AG09309 (cell line): ENCODE measurements at regions not wholly inside any gene's neighbourhood (a gene's known extent, or its start where the extent isn't known, plus 50 kb on each side); places are given as distances from the start of the nearest gene placed in this dataset.

Experiments
- DNase-seq: peaks from one replicate; pipeline ENCODE4 v3.0.0-alpha.2; 2010; ENCODE audit warnings: low read depth
- H3K4me3 ChIP-seq: 2 replicates; pipeline ENCODE4 v1.5.1; 2011; ENCODE audit warnings: mild to moderate bottlenecking, low read depth, low read length, moderate library complexity; ENCODE audit not compliant: control insufficient read depth
- TF ChIP-seq, protein P1 (sequence below): IDR thresholded peaks from 2 replicates; pipeline ENCODE4 v1.5.1; 2011; ENCODE audit warnings: mild to moderate bottlenecking, low read depth, low read length, inconsistent platforms; ENCODE audit not compliant: insufficient read depth, control insufficient read depth; ENCODE audit errors: missing control alignments

DNA sequence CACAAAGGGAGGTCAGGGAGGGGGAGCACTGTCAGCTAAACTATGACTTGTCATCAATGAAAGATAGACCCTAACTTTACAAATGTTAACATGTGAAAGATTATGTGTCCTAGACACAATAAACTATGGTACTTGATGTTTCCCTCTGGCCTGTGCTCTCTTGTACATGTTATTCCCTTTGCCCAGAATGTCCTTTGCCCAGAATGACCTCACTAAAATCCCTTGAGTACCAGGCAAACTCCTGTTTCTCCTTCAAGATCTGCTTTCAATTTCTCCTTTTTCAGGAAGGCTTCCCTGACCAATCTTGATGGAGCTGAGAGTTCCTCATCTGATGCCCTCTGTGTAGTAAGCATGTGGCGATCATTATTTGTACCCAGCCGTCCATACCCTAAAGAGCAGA lies 143.1 kb downstream of the ZNF365 start:
- H3K4me3 ChIP-seq = no peak overlapping the region
- TF ChIP-seq, protein P1, sequence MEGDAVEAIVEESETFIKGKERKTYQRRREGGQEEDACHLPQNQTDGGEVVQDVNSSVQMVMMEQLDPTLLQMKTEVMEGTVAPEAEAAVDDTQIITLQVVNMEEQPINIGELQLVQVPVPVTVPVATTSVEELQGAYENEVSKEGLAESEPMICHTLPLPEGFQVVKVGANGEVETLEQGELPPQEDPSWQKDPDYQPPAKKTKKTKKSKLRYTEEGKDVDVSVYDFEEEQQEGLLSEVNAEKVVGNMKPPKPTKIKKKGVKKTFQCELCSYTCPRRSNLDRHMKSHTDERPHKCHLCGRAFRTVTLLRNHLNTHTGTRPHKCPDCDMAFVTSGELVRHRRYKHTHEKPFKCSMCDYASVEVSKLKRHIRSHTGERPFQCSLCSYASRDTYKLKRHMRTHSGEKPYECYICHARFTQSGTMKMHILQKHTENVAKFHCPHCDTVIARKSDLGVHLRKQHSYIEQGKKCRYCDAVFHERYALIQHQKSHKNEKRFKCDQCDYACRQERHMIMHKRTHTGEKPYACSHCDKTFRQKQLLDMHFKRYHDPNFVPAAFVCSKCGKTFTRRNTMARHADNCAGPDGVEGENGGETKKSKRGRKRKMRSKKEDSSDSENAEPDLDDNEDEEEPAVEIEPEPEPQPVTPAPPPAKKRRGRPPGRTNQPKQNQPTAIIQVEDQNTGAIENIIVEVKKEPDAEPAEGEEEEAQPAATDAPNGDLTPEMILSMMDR = no peak
- no peak for DNase-seq

DNA sequence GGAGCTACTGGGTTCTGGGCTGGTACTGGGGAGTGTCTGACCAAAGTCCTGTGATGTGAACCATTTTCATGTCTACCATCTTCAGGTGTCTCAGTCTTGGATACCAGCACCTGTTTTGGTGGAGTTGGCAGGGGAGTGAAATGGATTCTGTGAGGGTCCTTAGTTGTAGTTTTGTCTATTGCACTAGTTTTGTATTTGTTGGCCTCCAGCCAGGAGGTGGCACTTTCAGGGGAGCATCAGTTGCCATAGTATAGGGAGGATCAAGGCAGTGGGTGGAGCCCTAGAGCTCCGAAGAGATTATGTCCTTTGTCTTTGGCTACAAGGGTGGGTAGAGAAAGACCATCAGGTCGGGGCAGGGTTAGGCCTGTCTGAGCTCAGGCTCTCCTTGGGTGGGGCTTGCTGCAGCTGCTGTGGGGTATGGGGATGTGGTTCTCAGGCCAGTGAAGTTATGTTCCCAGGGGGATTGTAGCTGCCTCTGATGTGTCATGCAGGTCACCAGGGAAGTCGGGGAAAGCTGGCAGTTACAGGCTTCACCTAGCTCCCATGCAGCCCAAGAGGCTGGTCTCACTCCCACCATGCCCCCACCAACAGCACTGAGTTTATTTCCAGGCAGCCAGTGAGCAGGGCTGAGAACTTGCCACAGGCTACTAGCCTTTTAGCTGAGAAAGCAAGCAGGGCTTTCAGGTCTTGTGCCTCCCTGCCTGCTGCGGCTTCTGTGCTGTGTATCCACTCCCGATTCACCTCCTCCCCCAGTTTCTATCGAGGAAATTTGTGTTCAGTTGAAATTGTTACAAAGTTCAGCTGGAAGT lies 153.1 kb downstream of the ZNF365 start:
- H3K4me3 ChIP-seq = no peak overlapping the region
- TF ChIP-seq, protein P1 = no peak

DNA sequence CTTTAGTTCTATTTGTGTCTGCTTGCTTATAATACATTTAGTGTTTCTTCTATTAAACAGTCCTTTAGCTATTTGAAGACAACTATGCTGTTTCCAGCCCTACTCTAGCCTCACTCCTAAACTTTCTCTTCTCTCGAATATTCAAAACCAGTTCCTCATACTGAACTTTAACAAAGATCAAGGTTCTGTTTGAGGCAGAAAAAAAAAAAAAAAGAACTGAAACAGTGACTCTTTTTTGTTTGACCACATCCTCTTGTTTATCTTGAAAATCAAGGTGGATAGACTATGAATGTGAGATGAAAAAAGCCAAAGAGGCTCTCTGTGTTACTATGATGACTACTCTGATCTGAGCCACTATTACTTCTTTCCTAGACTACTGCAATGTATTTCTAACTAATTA lies 154.3 kb downstream of the ZNF365 start:
- TF ChIP-seq, protein P1 = no peak
- no peak for DNase-seq
- no peak overlapping the region for H3K4me3 ChIP-seq

More for the DNA sequence above, 153.1 kb downstream of the ZNF365 start:
- DNase-seq = no peak

DNA sequence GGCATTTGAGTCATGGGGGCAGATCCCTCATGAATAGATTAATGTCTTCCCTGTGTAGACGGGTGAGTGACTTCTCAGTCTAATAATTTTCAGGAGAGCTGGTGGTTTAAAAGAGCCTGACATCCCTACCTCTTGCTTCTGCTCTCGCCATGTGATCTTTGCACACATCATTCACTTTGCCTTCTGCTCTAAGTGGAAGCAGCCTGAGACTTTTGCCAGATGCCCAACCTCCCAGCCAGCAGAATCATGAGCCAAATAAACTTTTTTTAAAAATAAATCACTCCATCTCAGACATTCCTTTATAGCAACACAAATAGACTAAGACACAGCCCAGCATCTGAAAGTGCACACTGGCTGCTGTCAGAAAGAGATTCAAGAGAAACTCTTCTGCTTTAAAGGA lies 155.2 kb downstream of the ZNF365 start:
- TF ChIP-seq, protein P1 = no peak
- H3K4me3 ChIP-seq = no peak overlapping the region
- no peak for DNase-seq

DNA sequence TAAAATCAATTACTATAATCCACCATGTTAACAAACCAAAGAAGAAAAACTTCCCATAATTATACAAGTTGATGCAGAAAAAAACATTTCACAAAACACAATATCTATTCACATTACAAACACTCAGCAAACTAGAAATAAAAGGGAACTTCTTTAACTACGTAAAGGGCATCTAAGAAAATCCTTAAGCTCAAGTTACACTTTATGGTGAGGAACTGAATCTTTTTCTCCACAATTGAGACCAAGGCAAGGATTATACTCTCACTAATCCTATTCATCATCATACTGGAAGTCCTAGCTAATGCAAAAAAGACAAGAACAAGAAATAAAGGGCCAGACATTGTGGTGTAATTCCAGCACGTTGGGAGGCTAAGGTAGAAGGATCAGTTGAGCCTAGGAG lies 159.9 kb downstream of the ZNF365 start:
- no peak overlapping the region for H3K4me3 ChIP-seq
- TF ChIP-seq, protein P1 = no peak
- DNase-seq = no peak

DNA sequence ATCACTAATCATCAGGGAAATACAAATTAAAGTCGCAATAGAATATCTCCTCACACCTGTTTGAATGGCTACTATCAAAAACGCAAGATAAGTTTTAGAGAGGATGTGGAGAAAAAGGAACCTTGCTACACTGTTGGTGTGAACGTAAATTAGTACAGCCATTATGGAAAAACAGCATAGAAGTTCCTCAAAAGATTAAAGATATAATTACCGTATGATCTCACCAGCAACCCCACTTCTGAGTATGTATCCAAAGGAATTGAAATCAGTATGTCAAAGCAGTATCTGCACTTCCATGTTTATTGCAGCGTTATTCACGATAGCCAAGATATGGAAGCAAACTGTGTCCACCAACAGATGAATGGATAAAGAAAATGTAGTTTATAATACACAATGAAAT lies 164.4 kb downstream of the ZNF365 start:
- DNase-seq = no peak
- TF ChIP-seq, protein P1 = no peak
- H3K4me3 ChIP-seq = no peak overlapping the region
